ENCODE measurements at regions not wholly inside any gene's neighbourhood (a gene's known extent, or its start where the extent isn't known, plus 50 kb on each side); places are given as distances from the start of the nearest gene placed in this dataset.
A peak's percentile ranks its signal among the peaks of the same experiment; 100 is the strongest.

GRCh38 chr17:22506231-22506630, 813.9 kb downstream of the KCNJ18 start:
- TF ChIP-seq TEAD4 (IDR thresholded peaks at IDR 0.05) = no peak
- TF ChIP-seq NFIC (IDR thresholded peaks at IDR 0.05) = no peak

DNA sequence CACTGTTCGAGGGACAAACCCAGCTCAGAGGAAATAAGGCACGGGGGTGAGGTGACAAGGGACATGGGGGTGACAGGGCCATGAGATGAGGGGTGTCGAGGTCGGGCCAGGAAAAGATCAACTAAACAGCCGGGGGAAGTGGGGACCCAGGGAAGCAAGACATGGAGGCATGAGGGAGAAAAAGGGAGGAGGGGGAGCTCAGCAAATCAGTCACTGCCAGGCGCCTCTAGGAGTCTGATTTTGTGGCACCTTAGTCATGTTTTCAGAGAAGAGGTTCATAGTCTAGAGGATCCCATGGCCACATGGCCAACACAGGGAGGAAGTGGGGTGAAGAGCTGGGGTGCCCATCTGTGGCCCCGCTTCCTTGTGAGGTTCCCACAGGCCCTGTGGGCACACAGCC, 814.5 kb downstream of the KCNJ18 start:
- TF ChIP-seq FOXM1 (IDR thresholded peaks at IDR 0.05; ENCODE audit: borderline replicate concordance, low read depth) (no peak), CREB1 (IDR thresholded peaks at IDR 0.05; ENCODE audit: low read depth) (no peak), RAD21 (IDR thresholded peaks at IDR 0.05; ENCODE audit: low read depth) (no peak), ZBTB7A (IDR thresholded peaks at IDR 0.05; ENCODE audit: low read depth) (no peak), EGR1 (IDR thresholded peaks at IDR 0.05) (no peak), TCF12 (IDR thresholded peaks at IDR 0.05; ENCODE audit: low read depth) (no peak), EP300 (IDR thresholded peaks at IDR 0.05; ENCODE audit: borderline replicate concordance) (no peak)

DNA sequence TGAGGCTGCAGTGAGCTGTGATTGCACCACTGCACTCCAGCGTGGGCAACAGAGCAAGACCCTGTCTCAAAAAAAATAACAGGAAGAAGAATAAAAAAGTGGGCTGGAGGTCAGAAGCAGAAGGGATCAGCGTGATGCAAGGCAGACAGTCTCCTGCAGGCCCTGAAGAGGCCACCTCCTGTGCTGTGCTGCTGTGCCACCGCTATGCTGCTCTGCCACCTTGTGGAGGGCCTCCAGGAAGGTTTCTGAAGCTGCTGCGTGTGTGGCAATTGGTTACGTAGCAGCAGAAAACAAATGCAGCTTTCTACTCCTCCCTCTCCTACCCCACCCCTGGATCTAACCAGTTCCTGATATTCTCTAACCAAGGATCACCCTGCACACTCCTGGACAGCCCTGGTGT, 815.5 kb downstream of the KCNJ18 start:
- TF ChIP-seq NFIC (IDR thresholded peaks at IDR 0.05) (no peak), RAD21 (IDR thresholded peaks at IDR 0.05; ENCODE audit: low read depth) (peak; percentile 24; the same call in 1 of the 2 replicates)

DNA sequence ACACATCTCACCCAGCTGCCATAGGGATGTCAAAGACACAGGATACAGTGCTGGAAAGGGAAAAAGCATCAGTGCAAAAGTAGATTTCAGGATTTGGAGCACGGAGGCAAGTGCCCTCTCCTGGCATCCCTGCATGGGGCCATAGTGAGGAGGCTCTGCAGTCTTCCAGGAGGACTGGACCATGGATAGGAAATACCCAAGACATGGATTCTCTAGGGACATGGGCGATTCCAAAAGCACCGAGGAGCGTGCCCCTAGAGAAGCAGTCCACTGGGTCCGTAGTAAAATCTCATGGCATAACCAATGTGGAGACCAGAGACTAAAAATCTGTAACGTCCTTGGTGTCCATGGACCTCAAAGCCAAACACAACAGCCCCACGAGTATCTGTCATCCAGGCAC, 818.2 kb downstream of the KCNJ18 start:
- TF ChIP-seq USF1 (IDR thresholded peaks at IDR 0.05) = no peak
- TF ChIP-seq, protein P1, sequence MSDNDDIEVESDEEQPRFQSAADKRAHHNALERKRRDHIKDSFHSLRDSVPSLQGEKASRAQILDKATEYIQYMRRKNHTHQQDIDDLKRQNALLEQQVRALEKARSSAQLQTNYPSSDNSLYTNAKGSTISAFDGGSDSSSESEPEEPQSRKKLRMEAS (IDR thresholded peaks at IDR 0.05) = no peak
- TF ChIP-seq, protein P2, sequence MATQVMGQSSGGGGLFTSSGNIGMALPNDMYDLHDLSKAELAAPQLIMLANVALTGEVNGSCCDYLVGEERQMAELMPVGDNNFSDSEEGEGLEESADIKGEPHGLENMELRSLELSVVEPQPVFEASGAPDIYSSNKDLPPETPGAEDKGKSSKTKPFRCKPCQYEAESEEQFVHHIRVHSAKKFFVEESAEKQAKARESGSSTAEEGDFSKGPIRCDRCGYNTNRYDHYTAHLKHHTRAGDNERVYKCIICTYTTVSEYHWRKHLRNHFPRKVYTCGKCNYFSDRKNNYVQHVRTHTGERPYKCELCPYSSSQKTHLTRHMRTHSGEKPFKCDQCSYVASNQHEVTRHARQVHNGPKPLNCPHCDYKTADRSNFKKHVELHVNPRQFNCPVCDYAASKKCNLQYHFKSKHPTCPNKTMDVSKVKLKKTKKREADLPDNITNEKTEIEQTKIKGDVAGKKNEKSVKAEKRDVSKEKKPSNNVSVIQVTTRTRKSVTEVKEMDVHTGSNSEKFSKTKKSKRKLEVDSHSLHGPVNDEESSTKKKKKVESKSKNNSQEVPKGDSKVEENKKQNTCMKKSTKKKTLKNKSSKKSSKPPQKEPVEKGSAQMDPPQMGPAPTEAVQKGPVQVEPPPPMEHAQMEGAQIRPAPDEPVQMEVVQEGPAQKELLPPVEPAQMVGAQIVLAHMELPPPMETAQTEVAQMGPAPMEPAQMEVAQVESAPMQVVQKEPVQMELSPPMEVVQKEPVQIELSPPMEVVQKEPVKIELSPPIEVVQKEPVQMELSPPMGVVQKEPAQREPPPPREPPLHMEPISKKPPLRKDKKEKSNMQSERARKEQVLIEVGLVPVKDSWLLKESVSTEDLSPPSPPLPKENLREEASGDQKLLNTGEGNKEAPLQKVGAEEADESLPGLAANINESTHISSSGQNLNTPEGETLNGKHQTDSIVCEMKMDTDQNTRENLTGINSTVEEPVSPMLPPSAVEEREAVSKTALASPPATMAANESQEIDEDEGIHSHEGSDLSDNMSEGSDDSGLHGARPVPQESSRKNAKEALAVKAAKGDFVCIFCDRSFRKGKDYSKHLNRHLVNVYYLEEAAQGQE (IDR thresholded peaks at IDR 0.05; ENCODE audit: low read depth) = no peak
- no peak for TF ChIP-seq TAF1 (IDR thresholded peaks at IDR 0.05; ENCODE audit: low read depth)
- no peak for TF ChIP-seq RAD21 (IDR thresholded peaks at IDR 0.05; ENCODE audit: low read depth)

- no peak for TF ChIP-seq USF1 (IDR thresholded peaks at IDR 0.05)
- no peak for TF ChIP-seq NFIC (IDR thresholded peaks at IDR 0.05)
- TF ChIP-seq, protein P1 (IDR thresholded peaks at IDR 0.05) = no peak
- TF ChIP-seq TAF1 (IDR thresholded peaks at IDR 0.05; ENCODE audit: low read depth) = no peak
- no peak for TF ChIP-seq EGR1 (IDR thresholded peaks at IDR 0.05)
- no peak for TF ChIP-seq FOXM1 (IDR thresholded peaks at IDR 0.05; ENCODE audit: borderline replicate concordance, low read depth)
- TF ChIP-seq CREB1 (IDR thresholded peaks at IDR 0.05; ENCODE audit: low read depth) = no peak
- TF ChIP-seq ZBTB7A (IDR thresholded peaks at IDR 0.05; ENCODE audit: low read depth) = no peak
- TF ChIP-seq EP300 (IDR thresholded peaks at IDR 0.05; ENCODE audit: borderline replicate concordance) = no peak
- TF ChIP-seq TEAD4 (IDR thresholded peaks at IDR 0.05) = no peak
- TF ChIP-seq, protein P2 (IDR thresholded peaks at IDR 0.05; ENCODE audit: low read depth) = no peak
Observed at GRCh38 chr17:22511431-22511830, 819.1 kb downstream of the KCNJ18 start.

GRCh38 chr17:22512057-22512456, 819.7 kb downstream of the KCNJ18 start:
- TF ChIP-seq, protein P1 (IDR thresholded peaks at IDR 0.05) = no peak
- TF ChIP-seq USF1 (IDR thresholded peaks at IDR 0.05) = no peak
- TF ChIP-seq TEAD4 (IDR thresholded peaks at IDR 0.05) = no peak
- TF ChIP-seq FOXM1 (IDR thresholded peaks at IDR 0.05; ENCODE audit: borderline replicate concordance, low read depth) = no peak
- no peak for TF ChIP-seq RAD21 (IDR thresholded peaks at IDR 0.05; ENCODE audit: low read depth)
- no peak for TF ChIP-seq CREB1 (IDR thresholded peaks at IDR 0.05; ENCODE audit: low read depth)
- TF ChIP-seq CEBPB (IDR thresholded peaks at IDR 0.05) = no peak
- no peak for TF ChIP-seq NFIC (IDR thresholded peaks at IDR 0.05)
- no peak for TF ChIP-seq YY1 (IDR thresholded peaks at IDR 0.05; ENCODE audit: low read depth)
- TF ChIP-seq EGR1 (IDR thresholded peaks at IDR 0.05) = no peak

DNA sequence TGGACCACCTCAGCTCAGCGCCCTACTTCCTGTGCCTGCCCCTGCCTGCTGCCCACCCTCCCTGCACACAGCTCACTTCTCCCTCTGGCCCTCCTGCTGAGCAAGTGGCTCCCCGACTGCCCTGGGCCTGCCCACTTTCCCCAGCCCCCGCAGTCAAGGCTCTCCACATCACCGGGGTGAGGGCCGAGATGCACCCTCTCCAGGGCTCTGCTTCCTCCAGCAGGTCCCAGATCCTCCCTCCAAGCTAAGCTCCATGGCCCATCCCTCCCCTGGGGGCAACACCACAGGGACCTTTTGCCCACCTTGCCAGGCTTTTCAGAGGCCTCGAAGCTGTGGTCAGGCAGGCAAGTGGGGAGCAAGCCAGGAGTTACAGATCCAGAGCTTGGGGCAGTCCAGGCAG, 820.2 kb downstream of the KCNJ18 start:
- no peak for TF ChIP-seq EGR1 (IDR thresholded peaks at IDR 0.05)
- TF ChIP-seq, protein P2 (IDR thresholded peaks at IDR 0.05; ENCODE audit: low read depth) = no peak
- TF ChIP-seq CREB1 (IDR thresholded peaks at IDR 0.05; ENCODE audit: low read depth) = no peak
- no peak for TF ChIP-seq EP300 (IDR thresholded peaks at IDR 0.05; ENCODE audit: borderline replicate concordance)
- no peak for TF ChIP-seq RAD21 (IDR thresholded peaks at IDR 0.05; ENCODE audit: low read depth)
- no peak for TF ChIP-seq USF1 (IDR thresholded peaks at IDR 0.05)
- TF ChIP-seq TEAD4 (IDR thresholded peaks at IDR 0.05) = no peak
- TF ChIP-seq, protein P1 (IDR thresholded peaks at IDR 0.05) = no peak
- TF ChIP-seq TAF1 (IDR thresholded peaks at IDR 0.05; ENCODE audit: low read depth) = no peak
- TF ChIP-seq TCF12 (IDR thresholded peaks at IDR 0.05; ENCODE audit: low read depth) = no peak
- no peak for TF ChIP-seq NFIC (IDR thresholded peaks at IDR 0.05)
- no peak for TF ChIP-seq FOXM1 (IDR thresholded peaks at IDR 0.05; ENCODE audit: borderline replicate concordance, low read depth)
- no peak for TF ChIP-seq ZBTB7A (IDR thresholded peaks at IDR 0.05; ENCODE audit: low read depth)
- TF ChIP-seq CEBPB (IDR thresholded peaks at IDR 0.05) = no peak
- no peak for TF ChIP-seq YY1 (IDR thresholded peaks at IDR 0.05; ENCODE audit: low read depth)

Data from Ishikawa (cell line).